Right lobe of liver (tissue), 6 donors: ENCODE measurements at regions not wholly inside any gene's neighbourhood (a gene's known extent, or its start where the extent isn't known, plus 50 kb on each side); places are given as distances from the start of the nearest gene placed in this dataset.

ENCODE experiments used
- ATAC-seq, 4 donors: fragments of 200-7000 bp; cut with Tn5 transposase; one replicate each; pipeline ENCODE4 v1.9.1; 2020; ENCODE audit warnings: mild to moderate bottlenecking in 4 of 4, moderate library complexity in 4 of 4
- DNase-seq, 3 donors: peaks; one replicate each; pipeline ENCODE4 v3.0.0-alpha.2; 2020
- H3K27ac ChIP-seq, 3 donors: fragments of 200-600 bp; one replicate each; pipeline ENCODE4 v1.8.0; 2022
- H3K27me3 ChIP-seq, 2 donors: fragments of 200-600 bp; one replicate each; pipeline ENCODE4 v1.8.0; 2022
- H3K36me3 ChIP-seq, 4 donors: fragments of 200-600 bp; sonication (generic) in 1 of 4; one replicate each; pipeline versions ENCODE4 v1.5.1 to v1.8.0; 2017 to 2022; ENCODE audit warnings: control low read depth in 1 of 4
- H3K4me1 ChIP-seq, 4 donors: fragments of 200-600 bp; sonication (generic) in 1 of 4; one replicate each; pipeline versions ENCODE4 v1.5.1 to v1.8.0; 2017 to 2022; ENCODE audit warnings: control low read depth in 1 of 4
- H3K4me3 ChIP-seq, 3 donors: fragments of 200-600 bp; one replicate each; pipeline ENCODE4 v1.8.0; 2022
- H3K9me3 ChIP-seq, 4 donors: fragments of 200-600 bp; sonication (generic) in 1 of 4; one replicate each; pipeline versions ENCODE4 v1.5.1 to v1.8.0; 2017 to 2022; ENCODE audit warnings: control low read depth in 1 of 4
- CTCF ChIP-seq, 4 donors: fragments of 200-600 bp in 3 of 4; fragments of 450-650 bp in 1 of 4; IDR thresholded peaks; one replicate each; pipeline versions ENCODE4 v1.5.1 to v1.8.0; 2016 to 2022; ENCODE audit warnings: antibody characterized with exemption in 4 of 4, mild to moderate bottlenecking in 2 of 4
- POLR2A ChIP-seq: fragments of 450-650 bp; IDR thresholded peaks from one replicate; pipeline ENCODE4 v1.6.1; 2017; ENCODE audit warnings: antibody characterized with exemption, mild to moderate bottlenecking
- WGBS: methylation state at CpG from one replicate; pipeline ENCODE4 v1.1.6; 2018; ENCODE audit warnings: low coverage, low lambda C conversion rate; ENCODE audit not compliant: insufficient coverage; ENCODE audit errors: missing lambda C conversion rate; 5-methylcytosine and 5-hydroxymethylcytosine counted together
- intact Hi-C, 2 donors: fragments of 100-400 bp; cut with DNase I; formaldehyde crosslinking; loops; one replicate each; pipeline versions ENCODE4 v1.11.2 to v1.14.1; 2022
- donor health status: DM: no; HTN: yes; CAD: no.
- donor health status: DM: no; HTN: no; CAD: no.
- donor health status: DM: no; HTN: no; CAD: no.
- donor health status: DM: no; HTN: yes; CAD: no.
- donor health status: DM: no; HTN: yes; CAD: no.

- Histone ChIP-seq H3K4me3 (no peak overlapping the region), H3K36me3 (no peaks in the 10 kb centered on the region), H3K9me3 (no peaks in the 10 kb centered on the region), H3K27me3 (no peaks in the 10 kb centered on the region), H3K27ac (no peak overlapping the region), H3K4me1 (no peaks in the 10 kb centered on the region)
- intact Hi-C loops = no loop called here
- DNase-seq (no peak), ATAC-seq (no peak)
- TF ChIP-seq CTCF (IDR thresholded peaks at IDR 0.05) (no peak), POLR2A (no peak)
- WGBS = 18% methylated on average over 1 of the region's 2 CpGs
These were observed 323.7 kb upstream of the ZP4 start for GRCh38 chr1:238214449-238214848.

GRCh38 chr1:238205045-238205662 lies 314.4 kb upstream of the ZP4 start:
- H3K4me3 ChIP-seq = no peak overlapping the region
- WGBS = 25% methylated on average over 2 of the region's 2 CpGs
- intact Hi-C loops = no loop called here
- no peaks in the 10 kb centered on the region for H3K36me3 ChIP-seq
- no peaks in the 10 kb centered on the region for H3K27me3 ChIP-seq
- H3K4me1 ChIP-seq = peaks cover 0 to 10% (median 1%) of the 10 kb centered on the region in 4 donors
- H3K9me3 ChIP-seq = no peaks in the 10 kb centered on the region
- peak in 1 of 3 donors; percentile 53 for DNase-seq
- TF ChIP-seq POLR2A (no peak), CTCF (IDR thresholded peaks at IDR 0.05) (no peak)
- H3K27ac ChIP-seq = peak overlapping the region in 1 of 3 donors; percentile 32
- peak; percentile 96 to 99 (median 98) for ATAC-seq

GRCh38 chr1:238201992-238202391 lies 311.3 kb upstream of the ZP4 start:
- ATAC-seq = peak; percentile 85 to 89 (median 87)
- Histone ChIP-seq H3K36me3 (no peaks in the 10 kb centered on the region), H3K27ac (peak overlapping the region in 1 of 3 donors; percentile 77), H3K27me3 (no peaks in the 10 kb centered on the region), H3K4me3 (no peak overlapping the region), H3K9me3 (no peaks in the 10 kb centered on the region), H3K4me1 (peaks cover 0 to 10% (median 1%) of the 10 kb centered on the region in 4 donors)
- DNase-seq = peak in 1 of 3 donors; percentile 55
- TF ChIP-seq POLR2A = no peak
- no peak for TF ChIP-seq CTCF (IDR thresholded peaks at IDR 0.05)
- 48% methylated on average over 2 of the region's 2 CpGs for WGBS
- intact Hi-C loops = no loop called here

- WGBS = 45% methylated on average over 1 of the region's 1 CpG
- H3K36me3 ChIP-seq = no peaks in the 10 kb centered on the region
- no peaks in the 10 kb centered on the region for H3K9me3 ChIP-seq
- ATAC-seq (no peak), DNase-seq (no peak)
- no peaks in the 10 kb centered on the region for H3K27me3 ChIP-seq
- TF ChIP-seq CTCF (IDR thresholded peaks at IDR 0.05) (no peak), POLR2A (no peak)
- no peak overlapping the region for H3K27ac ChIP-seq
- peaks cover 0 to 10% (median 0%) of the 10 kb centered on the region in 4 donors for H3K4me1 ChIP-seq
- no peak overlapping the region for H3K4me3 ChIP-seq
- intact Hi-C loops = no loop called here
These were observed 308.6 kb upstream of the ZP4 start for GRCh38 chr1:238199325-238199724.
